ENCODE measurements at regions not wholly inside any gene's neighbourhood (a gene's known extent, or its start where the extent isn't known, plus 50 kb on each side); places are given as distances from the start of the nearest gene placed in this dataset.

- no peaks in the 10 kb centered on the region for H3F3A ChIP-seq (ENCODE audit: insufficient read depth, low read length, poor library complexity, severe bottlenecking)
- no peak overlapping the region for H3K9ac ChIP-seq (ENCODE audit: low read length)
- H3K27ac ChIP-seq (ENCODE audit: low read length), result no peak overlapping the region
- TF ChIP-seq RAD21 (conservative IDR thresholded peaks at IDR 0.05), result no peak
- TF ChIP-seq REST (IDR thresholded peaks at IDR 0.05; ENCODE audit: borderline replicate concordance), result no peak
- TF ChIP-seq TAF1 (IDR thresholded peaks at IDR 0.05; ENCODE audit: low read depth), result no peak
- TF ChIP-seq EP300 (conservative IDR thresholded peaks at IDR 0.05; ENCODE audit: poor library complexity, severe bottlenecking), result no peak
- no peak for TF ChIP-seq CTCF (IDR thresholded peaks at IDR 0.05; ENCODE audit: poor library complexity, severe bottlenecking)
- TF ChIP-seq POLR2AphosphoS5 (IDR thresholded peaks at IDR 0.05), result no peak
- TF ChIP-seq SMC3 (conservative IDR thresholded peaks at IDR 0.05; ENCODE audit: poor library complexity), result no peak
- TF ChIP-seq EZH2 (IDR thresholded peaks at IDR 0.05; ENCODE audit: borderline replicate concordance, insufficient read depth, low read length, poor library complexity, severe bottlenecking), result no peak
- TF ChIP-seq MXI1 (conservative IDR thresholded peaks at IDR 0.05; ENCODE audit: poor library complexity, severe bottlenecking), result no peak
- no peak overlapping the region for H3K4me2 ChIP-seq (ENCODE audit: low read length)
- no peaks in the 10 kb centered on the region for H4K20me1 ChIP-seq (ENCODE audit: insufficient read depth)
- H3K9me3 ChIP-seq (ENCODE audit: low read length), result no peaks in the 10 kb centered on the region
- no peaks in the 10 kb centered on the region for H3K36me3 ChIP-seq (ENCODE audit: insufficient read depth, low read length)
- no peaks in the 10 kb centered on the region for H3K27me3 ChIP-seq (ENCODE audit: insufficient read depth, low read depth, low read length)
- H3K9me2 ChIP-seq (ENCODE audit: insufficient read depth, low read length), result no peaks in the 10 kb centered on the region
- no peaks in the 10 kb centered on the region for H3K79me2 ChIP-seq (replicated peaks; ENCODE audit: insufficient read depth, low read length)
- no peak overlapping the region for H2AFZ ChIP-seq (ENCODE audit: low read depth, low read length)
- H3K4me3 ChIP-seq (ENCODE audit: low read length), result no peak overlapping the region
Observed at GRCh38 chr2:67576226-67576625, 179.1 kb downstream of the ETAA1 start.

GRCh38 chr2:67576991-67577390, 179.9 kb downstream of the ETAA1 start:
- H3K27ac ChIP-seq (ENCODE audit: low read length), result no peak overlapping the region
- no peak overlapping the region for H3K9ac ChIP-seq (ENCODE audit: low read length)
- H3K9me3 ChIP-seq (ENCODE audit: low read length), result peaks cover 3% of the 10 kb centered on the region
- no peaks in the 10 kb centered on the region for H3K9me2 ChIP-seq (ENCODE audit: insufficient read depth, low read length)
- no peak overlapping the region for H2AFZ ChIP-seq (ENCODE audit: low read depth, low read length)
- no peak for TF ChIP-seq EZH2 (IDR thresholded peaks at IDR 0.05; ENCODE audit: borderline replicate concordance, insufficient read depth, low read length, poor library complexity, severe bottlenecking)
- no peak for TF ChIP-seq SMC3 (conservative IDR thresholded peaks at IDR 0.05; ENCODE audit: poor library complexity)
- no peak for TF ChIP-seq REST (IDR thresholded peaks at IDR 0.05; ENCODE audit: borderline replicate concordance)
- no peak for TF ChIP-seq RAD21 (conservative IDR thresholded peaks at IDR 0.05)
- TF ChIP-seq CTCF (IDR thresholded peaks at IDR 0.05; ENCODE audit: poor library complexity, severe bottlenecking), result no peak
- TF ChIP-seq MXI1 (conservative IDR thresholded peaks at IDR 0.05; ENCODE audit: poor library complexity, severe bottlenecking), result no peak
- TF ChIP-seq TAF1 (IDR thresholded peaks at IDR 0.05; ENCODE audit: low read depth), result no peak
- TF ChIP-seq EP300 (conservative IDR thresholded peaks at IDR 0.05; ENCODE audit: poor library complexity, severe bottlenecking), result no peak
- TF ChIP-seq POLR2AphosphoS5 (IDR thresholded peaks at IDR 0.05), result no peak
- no peaks in the 10 kb centered on the region for H3F3A ChIP-seq (ENCODE audit: insufficient read depth, low read length, poor library complexity, severe bottlenecking)
- H3K27me3 ChIP-seq (ENCODE audit: insufficient read depth, low read depth, low read length), result no peaks in the 10 kb centered on the region
- H3K4me3 ChIP-seq (ENCODE audit: low read length), result no peak overlapping the region
- no peaks in the 10 kb centered on the region for H4K20me1 ChIP-seq (ENCODE audit: insufficient read depth)
- H3K4me2 ChIP-seq (ENCODE audit: low read length), result no peak overlapping the region
- no peaks in the 10 kb centered on the region for H3K79me2 ChIP-seq (replicated peaks; ENCODE audit: insufficient read depth, low read length)
- no peaks in the 10 kb centered on the region for H3K36me3 ChIP-seq (ENCODE audit: insufficient read depth, low read length)

All from neural cell (in vitro differentiated cells).